ENCODE measurements at regions not wholly inside any gene's neighbourhood (a gene's known extent, or its start where the extent isn't known, plus 50 kb on each side); places are given as distances from the start of the nearest gene placed in this dataset.
"Not testable (repeated sequence)": the region's sequence is repeated elsewhere in the genome, so short reads cannot be mapped to it uniquely, and the experiment has no call there.

- DNase-seq = not testable (repeated sequence)
These were observed 172.1 kb downstream of the POTEB start for GRCh38 chr15:21705480-21705879.

GRCh38 chr15:21698620-21699019 lies 178.9 kb downstream of the POTEB start:
- not testable (repeated sequence) for DNase-seq

- DNase-seq = not testable (repeated sequence)
These were observed 182.4 kb downstream of the POTEB start for GRCh38 chr15:21695089-21695488.

- not testable (repeated sequence) for DNase-seq
These were observed 184.9 kb downstream of the POTEB start for GRCh38 chr15:21692471-21693102.

- not testable (repeated sequence) for DNase-seq
These were observed 216.6 kb upstream of the POTEB3 start for GRCh38 chr15:21656798-21657397.

- not testable (repeated sequence) for DNase-seq
These were observed 215.9 kb upstream of the POTEB3 start for GRCh38 chr15:21656114-21656746.

GRCh38 chr15:21653707-21654106 lies 213.4 kb upstream of the POTEB3 start:
- DNase-seq = not testable (repeated sequence)

GRCh38 chr15:21638770-21639169 lies 198.5 kb upstream of the POTEB3 start:
- DNase-seq = not testable (repeated sequence)

GRCh38 chr15:21626694-21627093 lies 186.4 kb upstream of the POTEB3 start:
- not testable (repeated sequence) for DNase-seq

GRCh38 chr15:21609223-21609622 lies 168.9 kb upstream of the POTEB3 start:
- DNase-seq = not testable (repeated sequence)

- DNase-seq = not testable (repeated sequence)
These were observed 125.1 kb upstream of the POTEB3 start for GRCh38 chr15:21565426-21565825.

GRCh38 chr15:21551809-21552208 lies 111.5 kb upstream of the POTEB3 start:
- DNase-seq = not testable (repeated sequence)

- DNase-seq = not testable (repeated sequence)
These were observed 106.0 kb upstream of the POTEB3 start for GRCh38 chr15:21546182-21546903.

- DNase-seq = not testable (repeated sequence)
These were observed 92.5 kb upstream of the POTEB3 start for GRCh38 chr15:21532785-21533184.

- DNase-seq = not testable (repeated sequence)
These were observed 75.9 kb upstream of the POTEB3 start for GRCh38 chr15:21516248-21516647.

- not testable (repeated sequence) for DNase-seq
These were observed 75.0 kb upstream of the POTEB3 start for GRCh38 chr15:21515296-21515695.

GRCh38 chr15:21503021-21503420 lies 62.7 kb upstream of the POTEB3 start:
- DNase-seq = not testable (repeated sequence)
